ENCODE measurements at regions not wholly inside any gene's neighbourhood (a gene's known extent, or its start where the extent isn't known, plus 50 kb on each side); places are given as distances from the start of the nearest gene placed in this dataset.

- H3K27ac Mint-ChIP-seq: no peak overlapping the region
- H3K36me3 Mint-ChIP-seq (ENCODE audit: low read depth): no peaks in the 10 kb centered on the region
- H3K4me1 Mint-ChIP-seq: peaks cover 7% of the 10 kb centered on the region
Observed at GRCh38 chr16:85996843-85997242, 97.9 kb downstream of the IRF8 start.

DNA sequence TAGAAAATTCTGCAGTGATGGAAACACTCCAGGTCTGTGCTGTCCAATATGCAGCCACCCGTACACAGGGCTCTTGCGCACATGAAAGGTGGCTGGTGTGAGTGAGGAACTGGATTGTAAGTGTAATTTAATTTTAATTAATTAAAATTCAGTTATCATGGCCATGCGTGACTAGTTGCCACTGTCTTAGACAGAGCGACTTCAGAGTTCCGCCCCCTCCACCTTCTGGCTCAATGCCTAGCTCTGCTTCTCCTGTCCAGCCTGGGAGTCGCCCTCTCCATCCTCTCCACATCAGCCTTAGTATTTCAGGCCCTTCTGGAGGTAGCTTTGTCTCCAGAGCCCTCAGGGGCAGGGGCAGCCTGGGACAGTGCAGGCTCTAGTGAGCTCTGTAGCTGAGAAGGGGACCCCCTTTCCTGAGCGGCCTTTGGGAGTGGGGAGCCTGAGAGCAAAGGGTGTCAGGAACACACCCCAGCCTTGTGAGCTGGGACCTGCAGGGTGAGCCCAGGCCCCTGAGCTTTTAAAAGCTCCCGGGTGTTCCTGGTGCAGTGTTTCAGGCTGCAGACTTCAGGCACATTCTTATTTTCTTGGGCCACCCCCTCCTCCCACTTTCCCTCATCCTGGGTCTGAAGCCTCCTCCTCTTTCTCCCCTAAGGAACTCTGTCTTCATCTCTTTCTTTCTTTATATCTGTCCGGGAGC, 99.4 kb downstream of the IRF8 start:
- H3K4me3 Mint-ChIP-seq: peak overlapping the region; percentile 50
- H3K4me1 Mint-ChIP-seq: peaks cover 7% of the 10 kb centered on the region
- H3K27me3 Mint-ChIP-seq: no peaks in the 10 kb centered on the region
- no peaks in the 10 kb centered on the region for H3K9me3 Mint-ChIP-seq
- H3K27ac Mint-ChIP-seq: peak overlapping the region; percentile 24
- no peak for ATAC-seq (replicated peaks)
- H3K36me3 Mint-ChIP-seq (ENCODE audit: low read depth): no peaks in the 10 kb centered on the region

More at GRCh38 chr16:85996843-85997242, 97.9 kb downstream of the IRF8 start:
- no peaks in the 10 kb centered on the region for H3K9me3 Mint-ChIP-seq
- no peak for ATAC-seq (replicated peaks)
- peaks cover 4% of the 10 kb centered on the region for H3K27me3 Mint-ChIP-seq
- no peak overlapping the region for H3K4me3 Mint-ChIP-seq

GRCh38 chr16:85998868-85999729, 100.1 kb downstream of the IRF8 start:
- Mint-ChIP-seq H3K27me3 (no peaks in the 10 kb centered on the region), H3K4me3 (peak overlapping the region; percentile 50), H3K36me3 (ENCODE audit: low read depth) (no peaks in the 10 kb centered on the region), H3K27ac (peak overlapping the region; percentile 24), H3K4me1 (peaks cover 7% of the 10 kb centered on the region), H3K9me3 (no peaks in the 10 kb centered on the region)
- ATAC-seq (replicated peaks): peak; percentile 94

- H3K4me3 Mint-ChIP-seq: no peak overlapping the region
- H3K36me3 Mint-ChIP-seq (ENCODE audit: low read depth): no peaks in the 10 kb centered on the region
- no peaks in the 10 kb centered on the region for H3K27me3 Mint-ChIP-seq
- H3K27ac Mint-ChIP-seq: no peak overlapping the region
- no peak for ATAC-seq (replicated peaks)
- H3K9me3 Mint-ChIP-seq: no peaks in the 10 kb centered on the region
- peaks cover 7% of the 10 kb centered on the region for H3K4me1 Mint-ChIP-seq
Observed at GRCh38 chr16:85999778-86000177, 100.8 kb downstream of the IRF8 start.

GRCh38 chr16:86002178-86002900, 103.4 kb downstream of the IRF8 start:
- Mint-ChIP-seq H3K27ac (no peak overlapping the region), H3K27me3 (no peaks in the 10 kb centered on the region), H3K4me1 (peaks cover 9% of the 10 kb centered on the region), H3K9me3 (no peaks in the 10 kb centered on the region), H3K4me3 (no peak overlapping the region), H3K36me3 (ENCODE audit: low read depth) (no peaks in the 10 kb centered on the region)
- ATAC-seq (replicated peaks): no peak

DNA sequence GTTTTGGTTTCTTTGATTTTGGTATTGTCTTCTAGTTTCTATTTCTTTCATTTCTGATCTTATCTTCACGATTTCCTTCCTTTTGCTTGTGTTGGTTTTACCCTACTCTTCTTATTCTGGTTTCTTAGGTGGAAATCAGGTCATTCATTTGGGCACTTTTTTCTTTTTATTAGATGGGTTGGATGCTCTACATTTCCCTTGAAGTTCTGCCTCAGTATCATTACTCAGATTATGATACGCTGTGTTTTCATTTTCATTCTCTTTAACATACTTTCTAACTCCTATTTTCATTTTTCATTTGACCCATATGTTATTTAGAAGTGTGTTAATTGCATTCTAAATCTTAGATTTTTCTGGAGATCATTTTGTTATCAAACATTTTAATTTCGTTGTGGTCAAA, 108.6 kb downstream of the IRF8 start:
- Mint-ChIP-seq H3K9me3 (no peaks in the 10 kb centered on the region), H3K4me3 (peak overlapping the region; percentile 46), H3K36me3 (ENCODE audit: low read depth) (no peaks in the 10 kb centered on the region), H3K27me3 (no peaks in the 10 kb centered on the region), H3K4me1 (peaks cover 17% of the 10 kb centered on the region), H3K27ac (peak overlapping the region; percentile 48)
- ATAC-seq (replicated peaks): peak; percentile 44

GRCh38 chr16:86010680-86011141, 111.7 kb downstream of the IRF8 start:
- no peak for ATAC-seq (replicated peaks)
- no peak overlapping the region for H3K27ac Mint-ChIP-seq
- no peaks in the 10 kb centered on the region for H3K27me3 Mint-ChIP-seq
- H3K36me3 Mint-ChIP-seq (ENCODE audit: low read depth): no peaks in the 10 kb centered on the region
- H3K4me1 Mint-ChIP-seq: peaks cover 23% of the 10 kb centered on the region
- no peak overlapping the region for H3K4me3 Mint-ChIP-seq
- peaks cover 5% of the 10 kb centered on the region for H3K9me3 Mint-ChIP-seq

DNA sequence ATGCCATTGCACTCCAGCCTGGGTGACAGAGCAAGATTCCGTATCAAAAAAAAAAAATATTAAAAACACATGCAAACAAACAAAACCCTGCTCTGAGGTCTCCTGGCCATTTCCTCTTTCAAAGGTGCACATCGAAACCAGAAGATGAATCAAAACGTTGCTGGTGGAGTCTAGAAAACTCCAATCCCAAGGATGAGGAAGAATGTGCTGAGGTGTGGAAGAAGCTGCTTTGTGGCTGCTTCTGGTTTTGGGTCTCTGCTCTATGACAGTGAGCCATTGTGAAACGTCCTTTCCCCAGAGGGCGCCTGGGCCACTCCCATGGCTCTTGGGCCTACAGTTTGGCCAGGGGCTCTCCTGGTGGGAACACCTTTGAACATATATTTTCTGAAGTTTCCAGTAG, 112.6 kb downstream of the IRF8 start:
- ATAC-seq (replicated peaks): no peak
- Mint-ChIP-seq H3K27ac (no peak overlapping the region), H3K9me3 (peaks cover 5% of the 10 kb centered on the region), H3K36me3 (ENCODE audit: low read depth) (no peaks in the 10 kb centered on the region), H3K27me3 (no peaks in the 10 kb centered on the region), H3K4me3 (no peak overlapping the region), H3K4me1 (peaks cover 23% of the 10 kb centered on the region)

- Mint-ChIP-seq H3K4me3 (no peak overlapping the region), H3K36me3 (ENCODE audit: low read depth) (no peaks in the 10 kb centered on the region), H3K27me3 (peaks cover 5% of the 10 kb centered on the region), H3K27ac (no peak overlapping the region), H3K4me1 (peaks cover 23% of the 10 kb centered on the region), H3K9me3 (peaks cover 5% of the 10 kb centered on the region)
- no peak for ATAC-seq (replicated peaks)
Observed at GRCh38 chr16:86012221-86012620, 113.3 kb downstream of the IRF8 start.

GRCh38 chr16:86013867-86014266, 114.9 kb downstream of the IRF8 start:
- no peak overlapping the region for H3K4me3 Mint-ChIP-seq
- H3K9me3 Mint-ChIP-seq: peaks cover 5% of the 10 kb centered on the region
- no peak overlapping the region for H3K27ac Mint-ChIP-seq
- H3K36me3 Mint-ChIP-seq (ENCODE audit: low read depth): no peaks in the 10 kb centered on the region
- ATAC-seq (replicated peaks): no peak
- H3K4me1 Mint-ChIP-seq: peaks cover 6% of the 10 kb centered on the region
- H3K27me3 Mint-ChIP-seq: peaks cover 17% of the 10 kb centered on the region

DNA sequence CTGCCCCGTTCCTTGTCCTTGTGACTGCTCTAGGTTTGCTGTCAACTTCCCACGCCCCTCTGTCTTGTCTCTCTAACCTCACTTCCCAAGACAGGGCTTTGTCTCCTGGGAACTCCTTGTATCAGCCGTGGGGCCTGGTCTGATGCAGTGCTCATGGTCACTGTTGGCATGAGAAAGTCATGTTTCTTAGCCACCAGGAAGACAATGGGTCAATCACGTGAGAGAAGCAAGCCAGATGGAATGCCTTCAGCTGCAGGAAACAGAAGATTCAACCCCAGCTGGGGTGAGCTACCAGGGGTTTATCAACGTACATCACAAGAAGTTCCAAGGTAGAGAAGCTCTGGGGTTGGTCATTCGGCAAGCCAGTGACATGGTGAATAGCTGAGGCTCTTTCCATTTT, 116.6 kb downstream of the IRF8 start:
- Mint-ChIP-seq H3K4me1 (peaks cover 6% of the 10 kb centered on the region), H3K4me3 (no peak overlapping the region), H3K36me3 (ENCODE audit: low read depth) (no peaks in the 10 kb centered on the region), H3K9me3 (peaks cover 12% of the 10 kb centered on the region), H3K27me3 (peaks cover 28% of the 10 kb centered on the region), H3K27ac (no peak overlapping the region)
- no peak for ATAC-seq (replicated peaks)

- ATAC-seq (replicated peaks): peak; percentile 21
- Mint-ChIP-seq H3K9me3 (peaks cover 12% of the 10 kb centered on the region), H3K36me3 (ENCODE audit: low read depth) (no peaks in the 10 kb centered on the region), H3K4me1 (peaks cover 6% of the 10 kb centered on the region), H3K4me3 (no peak overlapping the region), H3K27ac (no peak overlapping the region), H3K27me3 (peaks cover 31% of the 10 kb centered on the region)
Observed at GRCh38 chr16:86016201-86016965, 117.4 kb downstream of the IRF8 start.

GRCh38 chr16:86018071-86018470, 119.1 kb downstream of the IRF8 start:
- H3K36me3 Mint-ChIP-seq (ENCODE audit: low read depth): no peaks in the 10 kb centered on the region
- H3K4me3 Mint-ChIP-seq: no peak overlapping the region
- ATAC-seq (replicated peaks): no peak
- no peak overlapping the region for H3K27ac Mint-ChIP-seq
- H3K27me3 Mint-ChIP-seq: peaks cover 31% of the 10 kb centered on the region
- H3K9me3 Mint-ChIP-seq: peaks cover 12% of the 10 kb centered on the region
- peaks cover 6% of the 10 kb centered on the region for H3K4me1 Mint-ChIP-seq

- H3K4me3 Mint-ChIP-seq: no peak overlapping the region
- peaks cover 31% of the 10 kb centered on the region for H3K27me3 Mint-ChIP-seq
- H3K36me3 Mint-ChIP-seq (ENCODE audit: low read depth): no peaks in the 10 kb centered on the region
- ATAC-seq (replicated peaks): no peak
- H3K27ac Mint-ChIP-seq: no peak overlapping the region
- peaks cover 6% of the 10 kb centered on the region for H3K4me1 Mint-ChIP-seq
- peaks cover 12% of the 10 kb centered on the region for H3K9me3 Mint-ChIP-seq
Observed at GRCh38 chr16:86018487-86018886, 119.5 kb downstream of the IRF8 start.

Data from activated T-helper 17 cell treated with anti-CD3 and anti-CD28 coated beads, Interleukin-2, amount 50 U/mL, for 72 hours (primary cell).